Stimulated activated CD8-positive, alpha-beta memory T cell treated with anti-CD3 and anti-CD28 coated beads, Interleukin-15, amount 100 ng/mL, for 1 hour (primary cell): ENCODE measurements at regions not wholly inside any gene's neighbourhood (a gene's known extent, or its start where the extent isn't known, plus 50 kb on each side); places are given as distances from the start of the nearest gene placed in this dataset.

Experiments
- DNase-seq: peaks from one replicate; pipeline ENCODE4 v3.0.0-alpha.2; 2020; ENCODE audit warnings: low read depth

- DNase-seq: no peak
Observed at GRCh38 chr20:59376109-59376841, 75.9 kb downstream of the EDN3 start.

DNA sequence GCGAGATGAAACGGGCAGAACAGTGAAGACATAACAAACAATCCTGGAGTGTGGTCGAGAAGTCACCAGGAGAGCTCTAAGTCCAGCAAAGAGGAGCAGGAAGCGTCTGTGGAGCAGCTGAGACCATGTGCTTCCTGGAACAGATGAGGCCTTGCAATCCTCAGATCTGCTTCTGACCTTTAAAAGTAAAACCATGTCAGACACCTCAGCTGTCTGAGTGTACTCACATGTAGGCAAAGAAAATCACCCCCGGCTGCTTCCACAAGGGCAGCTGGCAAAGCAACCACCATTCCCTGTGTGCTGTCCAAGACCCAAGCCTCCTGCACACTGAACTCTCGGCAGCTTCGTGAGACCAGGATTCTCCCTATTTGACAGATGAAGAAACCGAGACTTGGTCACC lies 76.6 kb downstream of the EDN3 start:
- no peak for DNase-seq

- no peak for DNase-seq
Observed at GRCh38 chr20:59377842-59378241, 77.4 kb downstream of the EDN3 start.

- no peak for DNase-seq
Observed at GRCh38 chr20:59378396-59378795, 78.0 kb downstream of the EDN3 start.

DNA sequence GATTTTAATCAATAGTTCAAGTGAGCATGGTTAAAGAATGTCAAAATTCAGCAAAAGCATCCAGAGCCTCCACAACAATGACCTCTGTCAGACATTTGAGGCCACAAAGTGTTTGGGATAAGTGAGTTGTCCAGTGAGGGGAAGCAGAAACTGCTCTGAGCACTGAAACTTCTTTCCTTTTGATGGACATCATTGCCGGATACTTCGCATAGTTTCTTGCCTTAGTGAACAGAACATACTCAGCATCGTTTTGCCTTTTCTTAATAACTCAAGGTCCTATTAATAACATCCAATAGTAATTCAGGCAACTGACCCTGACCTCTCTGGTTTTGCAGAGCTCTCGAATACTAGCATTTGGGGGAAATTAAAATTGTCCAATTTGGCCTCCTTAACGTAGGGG lies 78.6 kb downstream of the EDN3 start:
- DNase-seq: no peak

- no peak for DNase-seq
Observed at GRCh38 chr20:59381689-59382088, 81.3 kb downstream of the EDN3 start.

- no peak for DNase-seq
Observed at GRCh38 chr20:59382157-59382725, 81.8 kb downstream of the EDN3 start.

GRCh38 chr20:59382907-59383306 lies 82.5 kb downstream of the EDN3 start:
- DNase-seq: no peak

DNA sequence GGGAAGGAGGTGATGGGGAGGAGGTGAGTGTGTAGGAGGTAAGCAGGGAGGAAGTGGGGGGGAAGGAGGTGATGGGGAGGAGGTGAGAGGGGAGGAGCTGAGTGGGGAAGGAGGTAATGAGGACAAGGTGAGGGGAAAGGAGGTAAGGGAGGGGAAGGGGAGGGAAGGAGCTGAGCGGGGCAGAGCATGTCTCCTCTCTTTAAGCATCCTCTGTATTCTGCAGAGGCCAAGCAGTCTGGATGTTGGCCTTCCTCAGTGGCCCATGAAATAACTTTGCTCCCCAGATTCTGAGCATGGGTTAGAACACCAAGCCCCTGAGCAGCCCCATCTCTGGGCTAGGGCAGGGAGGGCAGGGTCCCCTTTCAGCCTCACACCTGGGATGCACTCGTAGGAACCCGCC lies 84.6 kb downstream of the EDN3 start:
- no peak for DNase-seq

DNA sequence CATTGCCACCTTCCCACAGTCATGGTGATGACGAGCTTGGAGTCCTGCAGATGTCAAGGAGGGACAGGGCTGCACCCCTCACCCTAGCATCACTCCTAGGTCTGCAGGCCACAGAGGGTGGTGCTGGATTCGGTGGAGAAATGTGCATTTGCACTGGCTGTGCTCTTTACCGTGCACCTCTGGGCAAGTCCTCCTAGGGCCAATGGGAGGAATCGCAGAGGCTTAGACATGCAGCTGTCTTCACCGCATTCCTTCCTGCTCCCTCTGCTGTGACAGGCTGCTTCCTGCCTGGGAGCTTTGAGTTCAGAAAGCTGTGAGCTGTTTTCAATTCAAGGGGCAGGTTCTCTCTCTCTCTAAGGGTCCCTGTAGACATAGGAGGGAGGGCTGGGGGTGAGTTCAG lies 85.1 kb downstream of the EDN3 start:
- no peak for DNase-seq

- no peak for DNase-seq
Observed at GRCh38 chr20:59386809-59387208, 86.4 kb downstream of the EDN3 start.

DNA sequence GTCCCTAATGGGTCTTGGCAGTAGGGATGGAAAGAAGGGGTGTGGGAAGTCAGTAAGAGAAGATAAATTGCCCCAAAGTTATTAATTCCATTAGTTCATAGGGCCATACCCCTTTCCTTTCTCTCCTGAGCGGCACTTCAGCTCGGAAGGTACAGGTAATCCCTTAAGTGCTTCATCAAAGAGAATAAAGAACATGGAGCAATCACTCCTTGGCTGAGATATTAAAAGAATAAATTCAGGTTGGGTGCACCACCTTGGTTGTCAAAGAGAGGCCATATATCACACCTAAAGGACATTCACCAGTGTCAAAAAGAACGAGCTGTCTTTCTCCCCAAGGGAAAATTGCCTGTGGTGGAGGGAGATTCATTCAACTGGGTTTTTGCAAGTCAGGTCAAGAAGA lies 87.5 kb downstream of the EDN3 start:
- no peak for DNase-seq

- no peak for DNase-seq
Observed at GRCh38 chr20:59388402-59388801, 88.0 kb downstream of the EDN3 start.

GRCh38 chr20:59390437-59390836 lies 90.0 kb downstream of the EDN3 start:
- no peak for DNase-seq

DNA sequence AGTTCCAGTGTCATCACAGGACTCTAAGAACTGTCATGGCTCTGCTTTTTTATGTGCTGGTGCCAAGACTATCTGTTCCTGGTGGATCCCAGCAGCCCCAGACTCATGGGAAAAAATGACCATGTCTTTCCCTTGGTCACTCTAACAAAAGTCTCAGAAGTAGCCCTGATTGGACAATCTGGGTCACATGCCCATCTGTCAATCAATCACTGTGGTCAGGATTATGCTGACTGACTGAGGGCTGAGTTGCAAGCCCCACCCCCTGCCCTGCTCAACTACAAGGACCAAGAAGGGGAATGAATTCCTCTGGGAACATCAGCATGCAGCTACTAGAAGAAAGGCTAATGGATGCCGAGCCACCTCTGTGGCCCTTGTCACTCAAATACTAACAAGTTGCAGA lies 91.6 kb downstream of the EDN3 start:
- DNase-seq: no peak

DNA sequence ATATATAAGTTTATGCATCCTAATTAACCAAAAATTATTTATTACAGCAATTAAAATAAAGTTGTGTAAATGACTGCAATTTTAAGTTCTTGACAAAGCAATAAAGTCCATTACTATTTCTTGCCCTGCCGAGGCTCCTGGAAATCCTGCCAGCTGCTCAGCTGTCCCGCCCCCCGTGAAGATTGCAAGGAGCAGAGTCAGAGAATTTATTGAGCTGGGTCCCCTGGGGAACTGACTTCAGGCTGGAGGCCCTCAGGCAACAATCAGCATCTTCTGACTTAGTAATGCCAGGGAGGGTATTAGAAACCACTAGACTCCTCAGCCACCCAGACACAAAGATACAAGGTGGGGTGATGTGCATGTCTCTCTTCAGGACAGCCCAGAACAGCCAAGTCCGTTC lies 92.3 kb downstream of the EDN3 start:
- no peak for DNase-seq

- DNase-seq: no peak
Observed at GRCh38 chr20:59393142-59393541, 92.7 kb downstream of the EDN3 start.

DNA sequence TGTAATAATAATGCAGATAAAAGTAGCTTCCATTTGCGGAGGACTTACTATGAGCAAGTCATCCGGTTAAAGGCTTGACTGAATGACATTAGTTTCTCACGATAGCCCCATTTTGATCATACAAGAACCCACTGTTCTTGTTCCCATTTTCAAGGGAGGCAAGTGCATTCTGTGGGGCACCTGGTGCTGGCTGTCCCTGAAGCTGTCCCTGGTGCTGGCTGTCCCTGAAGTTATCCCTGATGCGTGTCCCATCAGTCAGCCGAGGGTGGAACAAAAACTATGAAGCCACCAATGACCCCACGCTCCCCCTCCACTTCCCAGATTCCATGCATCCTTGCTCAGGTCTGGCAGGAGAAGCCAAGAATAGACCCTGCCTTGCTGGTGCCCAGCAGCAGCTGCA lies 95.3 kb downstream of the EDN3 start:
- DNase-seq: no peak

GRCh38 chr20:59398537-59399205 lies 98.3 kb downstream of the EDN3 start:
- no peak for DNase-seq

- DNase-seq: no peak
Observed at GRCh38 chr20:59399426-59400099, 99.2 kb downstream of the EDN3 start.

GRCh38 chr20:59400708-59401107 lies 100.3 kb downstream of the EDN3 start:
- DNase-seq: no peak

DNA sequence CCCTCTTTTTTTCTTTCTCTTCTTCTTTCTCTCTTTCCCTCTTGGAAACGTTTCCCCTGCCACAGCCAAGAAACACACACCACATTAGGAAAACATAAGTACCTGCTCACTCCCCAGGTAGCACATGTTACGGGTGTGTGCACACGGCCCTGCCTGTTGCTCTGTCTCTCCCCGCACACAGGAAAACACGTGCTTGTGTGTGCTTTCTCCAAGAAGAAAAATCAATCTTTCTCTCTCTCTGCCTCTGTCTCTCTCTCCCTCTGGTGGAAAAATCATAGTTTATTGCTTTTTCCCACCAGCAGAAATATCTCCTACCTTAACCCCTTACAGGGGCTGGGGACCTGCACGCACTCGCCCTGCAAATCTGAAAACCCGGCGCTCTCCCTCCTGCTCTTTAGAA lies 102.3 kb downstream of the EDN3 start:
- DNase-seq: no peak
